Liver (tissue), 3 donors: ENCODE measurements at regions not wholly inside any gene's neighbourhood (a gene's known extent, or its start where the extent isn't known, plus 50 kb on each side); places are given as distances from the start of the nearest gene placed in this dataset.

Source experiments
- CTCF ChIP-seq: fragments of 150-350 bp; IDR thresholded peaks from 2 replicates; pipeline ENCODE4 v1.5.1; 2017; ENCODE audit warnings: improper control_type of control experiment, low read depth, low read length; ENCODE audit not compliant: missing input control
- GABPA ChIP-seq, 2 donors: IDR thresholded peaks in 1 of 2; conservative IDR thresholded peaks in 1 of 2; 2 replicates each; pipeline ENCODE4 v1.6.1; 2016; ENCODE audit warnings: antibody characterized with exemption in 2 of 2, mild to moderate bottlenecking in 1 of 2, moderate library complexity in 1 of 2
- HNF4G ChIP-seq: IDR thresholded peaks from 2 replicates; pipeline ENCODE4 v1.6.1; 2016; ENCODE audit warnings: antibody characterized with exemption
- MAX ChIP-seq: IDR thresholded peaks from 2 replicates; pipeline ENCODE4 v1.6.1; 2016; ENCODE audit warnings: antibody characterized with exemption
- RAD21 ChIP-seq, 2 donors: IDR thresholded peaks; 2 replicates each; pipeline ENCODE4 v1.6.1; 2016; ENCODE audit warnings: antibody characterized with exemption in 2 of 2, mild to moderate bottlenecking in 2 of 2
- donor health status: healthy.
- donor health status: healthy.

GRCh38 chr2:17311106-17311619 lies 207.1 kb downstream of the RAD51AP2 start:
- TF ChIP-seq CTCF (no peak), MAX (no peak), RAD21 (IDR thresholded peaks at IDR 0.05) (no peak), GABPA (IDR thresholded peaks at IDR 0.05 in 1 of 2, conservative IDR thresholded peaks at IDR 0.05 in 1 of 2) (no peak), HNF4G (no peak)
